ENCODE measurements at regions not wholly inside any gene's neighbourhood (a gene's known extent, or its start where the extent isn't known, plus 50 kb on each side); places are given as distances from the start of the nearest gene placed in this dataset.
"Not testable (repeated sequence)": the region's sequence is repeated elsewhere in the genome, so short reads cannot be mapped to it uniquely, and the experiment has no call there.

DNA sequence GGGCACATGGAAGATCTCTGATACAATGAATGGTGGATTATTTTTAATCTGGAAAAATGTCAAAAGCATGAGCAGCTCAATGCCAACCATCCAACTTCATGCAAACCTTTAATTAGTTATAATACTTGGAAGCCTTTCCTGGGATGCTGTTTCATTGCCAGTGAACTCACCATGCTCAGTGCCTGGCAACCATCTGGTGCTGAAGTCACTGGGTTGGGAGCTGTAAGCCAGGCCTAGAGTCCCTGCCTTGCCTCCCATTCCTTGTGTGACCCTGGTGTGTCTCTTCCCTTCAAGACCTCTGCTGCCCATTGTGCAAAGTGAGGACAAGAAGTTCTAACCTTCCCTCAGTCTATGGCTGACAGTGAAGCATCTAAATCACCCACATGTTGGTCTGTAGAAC lies 458.7 kb downstream of the RNF144A start:
- Histone ChIP-seq H3K27me3 (no peaks in the 10 kb centered on the region), H3K27ac (no peak overlapping the region), H3K4me3 (no peak overlapping the region), H3K36me3 (no peaks in the 10 kb centered on the region), H3K9me3 (no peaks in the 10 kb centered on the region), H3K4me1 (no peaks in the 10 kb centered on the region)
- TF ChIP-seq POLR2A (IDR thresholded peaks at IDR 0.05) (no peak), CTCF (IDR thresholded peaks at IDR 0.05) (no peak)
- DNase-seq, result no peak
- intact Hi-C loops (cut with DNase I; ENCODE audit: low total_unique reads), result no loop called here

GRCh38 chr2:7377916-7378569 lies 460.8 kb downstream of the RNF144A start:
- no peaks in the 10 kb centered on the region for H3K4me1 ChIP-seq
- no peaks in the 10 kb centered on the region for H3K36me3 ChIP-seq
- no peak for DNase-seq
- TF ChIP-seq POLR2A (IDR thresholded peaks at IDR 0.05), result no peak
- TF ChIP-seq CTCF (IDR thresholded peaks at IDR 0.05), result no peak
- H3K27ac ChIP-seq, result no peak overlapping the region
- H3K9me3 ChIP-seq, result no peaks in the 10 kb centered on the region
- intact Hi-C loops (cut with DNase I; ENCODE audit: low total_unique reads), result no loop called here
- H3K27me3 ChIP-seq, result no peaks in the 10 kb centered on the region
- H3K4me3 ChIP-seq, result no peak overlapping the region

DNA sequence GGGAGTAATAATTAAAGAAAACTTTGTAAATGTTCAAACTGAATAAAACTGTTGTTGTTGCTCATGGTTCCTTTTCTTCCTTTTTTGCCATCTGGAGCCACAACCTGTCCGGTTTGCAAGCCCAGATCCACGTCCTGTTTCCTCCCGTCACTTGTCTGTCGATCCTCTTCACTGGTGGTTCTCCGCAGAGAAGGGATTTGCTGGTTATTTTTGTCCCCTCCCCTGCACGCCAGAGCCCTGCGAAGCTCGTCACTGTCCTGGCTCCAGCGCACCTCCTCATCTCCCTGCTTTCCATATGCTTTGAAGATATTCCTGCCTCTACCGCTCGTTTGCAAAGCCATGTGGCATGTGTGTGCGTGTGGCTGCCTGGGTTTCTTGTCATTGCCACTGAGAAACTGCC lies 461.4 kb downstream of the RNF144A start:
- no peaks in the 10 kb centered on the region for H3K27me3 ChIP-seq
- no peaks in the 10 kb centered on the region for H3K9me3 ChIP-seq
- no peaks in the 10 kb centered on the region for H3K36me3 ChIP-seq
- H3K4me1 ChIP-seq, result no peaks in the 10 kb centered on the region
- no peak for DNase-seq
- TF ChIP-seq CTCF (IDR thresholded peaks at IDR 0.05), result no peak
- no peak overlapping the region for H3K27ac ChIP-seq
- H3K4me3 ChIP-seq, result no peak overlapping the region
- intact Hi-C loops (cut with DNase I; ENCODE audit: low total_unique reads), result no loop called here

- Histone ChIP-seq H3K36me3 (no peaks in the 10 kb centered on the region), H3K4me1 (no peaks in the 10 kb centered on the region), H3K27ac (no peak overlapping the region), H3K9me3 (no peaks in the 10 kb centered on the region), H3K4me3 (no peak overlapping the region), H3K27me3 (no peaks in the 10 kb centered on the region)
- intact Hi-C loops (cut with DNase I; ENCODE audit: low total_unique reads), result no loop called here
- TF ChIP-seq CTCF (IDR thresholded peaks at IDR 0.05) (no peak), POLR2A (IDR thresholded peaks at IDR 0.05) (no peak)
- no peak for DNase-seq
These were observed 462.6 kb downstream of the RNF144A start for GRCh38 chr2:7379799-7380198.

DNA sequence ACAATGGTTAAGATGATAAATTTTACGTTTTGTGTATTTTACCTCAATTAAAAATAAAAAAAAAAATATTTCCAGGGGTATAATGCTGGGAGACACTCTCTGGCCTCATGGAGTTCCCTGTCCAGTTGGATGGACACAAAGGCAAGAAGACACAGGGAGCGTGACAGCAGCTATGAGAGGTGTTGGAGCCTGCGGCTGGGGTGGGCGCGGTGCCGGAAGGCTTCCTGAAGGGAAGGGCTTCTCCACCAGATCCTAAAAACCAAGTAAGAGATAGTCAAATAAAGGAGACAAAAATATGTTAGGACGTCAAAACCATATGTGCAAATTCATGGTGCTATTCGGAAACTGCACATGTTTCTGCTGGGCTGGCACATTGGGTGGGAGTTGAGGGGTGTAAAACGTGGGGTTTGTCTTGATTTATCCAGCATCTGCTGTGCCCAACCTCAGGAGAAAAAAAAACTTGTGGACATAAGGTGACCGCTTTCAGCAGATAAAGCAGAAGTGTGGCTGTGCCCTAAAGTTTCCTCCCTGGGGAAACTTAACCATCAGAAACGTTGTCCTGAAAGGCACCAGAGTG lies 467.6 kb downstream of the RNF144A start:
- no peaks in the 10 kb centered on the region for H3K9me3 ChIP-seq
- TF ChIP-seq CTCF (IDR thresholded peaks at IDR 0.05) (no peak), POLR2A (IDR thresholded peaks at IDR 0.05) (no peak)
- H3K36me3 ChIP-seq, result no peaks in the 10 kb centered on the region
- H3K4me3 ChIP-seq, result no peak overlapping the region
- intact Hi-C loops (cut with DNase I; ENCODE audit: low total_unique reads), result no loop called here
- no peak for DNase-seq
- H3K4me1 ChIP-seq, result no peaks in the 10 kb centered on the region
- H3K27ac ChIP-seq, result no peak overlapping the region
- H3K27me3 ChIP-seq, result no peaks in the 10 kb centered on the region

DNA sequence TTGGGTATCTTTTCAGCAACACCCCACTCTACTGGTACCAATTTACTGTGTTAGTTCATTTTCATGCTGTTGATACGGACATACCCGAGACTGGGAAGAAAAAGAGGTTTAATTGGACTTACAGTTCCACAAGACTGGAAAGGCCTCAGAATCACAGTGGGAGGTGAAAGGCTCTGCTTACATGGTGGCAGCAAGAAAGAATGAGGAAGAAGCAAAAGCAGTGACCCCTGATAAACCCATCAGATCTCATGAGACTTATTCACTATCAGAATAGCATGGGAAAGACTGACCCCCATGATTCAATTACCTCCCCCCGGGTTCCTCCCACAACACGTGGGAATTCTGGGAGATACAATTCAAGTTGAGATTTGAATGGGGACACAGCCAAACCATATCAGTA lies 473.1 kb downstream of the RNF144A start:
- DNase-seq; intact Hi-C loops (cut with DNase I; ENCODE audit: low total_unique reads); H3K27ac ChIP-seq: not testable (repeated sequence)

More for the DNA sequence above, 473.1 kb downstream of the RNF144A start:
- not testable (repeated sequence) for H3K27me3 ChIP-seq, H3K4me1 ChIP-seq, H3K4me3 ChIP-seq, H3K36me3 ChIP-seq, H3K9me3 ChIP-seq
